Epithelial cell of prostate (primary cell): ENCODE measurements at regions not wholly inside any gene's neighbourhood (a gene's known extent, or its start where the extent isn't known, plus 50 kb on each side); places are given as distances from the start of the nearest gene placed in this dataset.
A peak's percentile ranks its signal among the peaks of the same experiment; 100 is the strongest.

Source experiments
- DNase-seq: peaks from one replicate; pipeline ENCODE4 v3.0.0-alpha.2; 2011; ENCODE audit warnings: low read depth, low spot score
- H3K27ac ChIP-seq: fragments of 450-650 bp; 2 replicates; pipeline ENCODE4 v1.5.1; 2017; ENCODE audit warnings: mild to moderate bottlenecking

DNA sequence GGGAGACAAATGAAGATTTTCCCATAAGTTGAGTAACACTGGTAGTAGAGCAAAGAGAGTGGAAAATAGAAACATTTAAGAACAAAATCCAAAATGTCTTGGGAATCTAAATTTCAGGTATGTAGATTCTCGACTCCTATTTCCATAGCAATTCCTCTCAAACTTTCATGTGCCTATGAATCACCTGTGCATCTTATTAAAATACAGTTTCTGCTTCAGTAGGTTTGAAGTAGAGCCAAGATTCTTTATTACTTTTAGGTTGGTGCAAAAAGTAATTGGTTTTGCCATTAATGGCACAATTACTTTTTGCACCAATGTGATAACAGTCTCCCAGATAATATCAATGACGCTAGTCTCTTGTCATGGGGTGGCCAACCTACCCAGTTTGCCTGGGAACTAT, 115.3 kb upstream of the SLC5A12 start:
- no peak overlapping the region for H3K27ac ChIP-seq
- no peak for DNase-seq

GRCh38 chr11:26839911-26840698, 118.2 kb upstream of the SLC5A12 start:
- no peak for DNase-seq
- H3K27ac ChIP-seq = no peak overlapping the region

- peak; percentile 29 for DNase-seq
- peak overlapping the region; percentile 39 for H3K27ac ChIP-seq
Observed at GRCh38 chr11:26841818-26842473, 120.1 kb upstream of the SLC5A12 start.

GRCh38 chr11:26842478-26843282, 120.8 kb upstream of the SLC5A12 start:
- DNase-seq = no peak
- peak overlapping the region; percentile 39 for H3K27ac ChIP-seq

DNA sequence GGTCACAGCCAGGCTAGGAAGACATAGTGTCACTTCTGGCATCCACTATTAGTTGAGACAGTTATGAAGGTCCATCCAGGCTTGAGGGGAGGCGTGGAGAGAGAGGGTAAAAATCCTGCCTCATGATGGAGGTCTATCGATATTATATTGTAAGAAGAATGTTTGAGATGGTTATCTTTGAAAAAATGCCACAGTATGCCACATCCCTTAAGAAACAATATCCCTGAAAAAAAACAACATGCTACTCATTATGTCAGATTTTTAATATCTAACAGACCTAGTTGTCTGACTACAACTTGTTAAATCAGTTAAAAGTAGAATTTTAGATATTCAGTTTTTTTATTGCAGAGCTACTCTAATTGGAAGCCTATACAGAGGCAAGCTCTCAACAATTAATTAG, 121.7 kb upstream of the SLC5A12 start:
- no peak overlapping the region for H3K27ac ChIP-seq
- DNase-seq = no peak

DNA sequence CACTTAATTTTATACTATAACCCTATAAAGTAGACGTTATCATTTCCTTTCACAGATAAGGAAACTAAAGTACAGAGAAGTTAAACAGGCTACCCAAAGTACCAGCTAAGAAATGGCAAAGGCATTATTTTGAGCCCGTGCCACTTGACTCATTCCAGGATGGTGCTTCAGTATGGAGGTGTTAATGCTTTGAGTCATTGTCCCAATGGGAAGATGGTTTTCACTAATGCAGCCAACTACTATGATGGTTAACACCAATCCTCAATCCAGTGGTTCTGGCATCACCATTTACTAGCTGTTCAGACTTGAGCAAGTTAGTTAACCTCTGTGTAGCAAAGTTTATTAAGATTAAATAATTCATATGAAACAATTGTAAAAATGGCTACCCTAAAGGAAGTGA, 123.1 kb upstream of the SLC5A12 start:
- H3K27ac ChIP-seq = no peak overlapping the region
- no peak for DNase-seq

GRCh38 chr11:26846227-26846626, 124.4 kb upstream of the SLC5A12 start:
- DNase-seq = no peak
- H3K27ac ChIP-seq = no peak overlapping the region

- no peak for DNase-seq
- no peak overlapping the region for H3K27ac ChIP-seq
Observed at GRCh38 chr11:26847459-26847858, 125.6 kb upstream of the SLC5A12 start.

DNA sequence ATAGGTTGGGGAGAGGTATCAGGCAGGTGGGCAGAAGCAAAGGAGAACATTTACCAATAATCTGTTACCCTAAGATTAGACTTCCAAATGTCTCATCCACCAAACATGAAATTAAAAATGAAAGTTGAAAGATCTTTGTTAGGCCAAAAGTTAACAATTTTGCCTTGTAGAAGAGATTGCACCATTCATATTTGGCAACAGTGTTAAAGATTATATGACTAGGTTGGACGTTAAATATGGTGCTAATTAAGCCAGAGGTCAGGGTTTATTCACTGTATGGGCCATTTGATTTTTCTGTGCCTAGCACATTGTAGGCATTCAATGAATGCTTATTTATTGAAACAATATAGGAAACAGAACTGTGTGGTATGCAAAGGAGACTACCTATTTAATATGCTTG, 126.1 kb upstream of the SLC5A12 start:
- DNase-seq = no peak
- no peak overlapping the region for H3K27ac ChIP-seq

DNA sequence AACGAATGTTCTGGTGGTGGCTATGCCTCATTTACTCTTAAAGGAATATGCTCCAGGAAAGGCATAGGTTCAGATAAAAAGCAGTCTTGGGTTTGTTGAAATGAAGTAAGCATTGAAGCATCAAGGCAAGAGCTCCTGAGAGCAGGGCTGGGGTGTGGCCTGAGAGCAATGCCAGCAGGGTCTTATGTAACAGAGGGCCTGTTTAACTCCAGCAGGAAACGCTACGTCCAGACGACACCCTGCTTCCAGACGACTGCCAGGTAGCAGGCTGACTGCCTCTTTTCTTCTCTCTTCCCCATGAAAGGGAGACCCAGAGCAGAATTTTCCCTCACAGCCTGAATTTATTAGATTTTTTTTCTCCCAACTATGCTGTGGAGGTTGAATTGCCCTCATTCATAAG, 127.2 kb upstream of the SLC5A12 start:
- DNase-seq = no peak
- H3K27ac ChIP-seq = no peak overlapping the region

DNA sequence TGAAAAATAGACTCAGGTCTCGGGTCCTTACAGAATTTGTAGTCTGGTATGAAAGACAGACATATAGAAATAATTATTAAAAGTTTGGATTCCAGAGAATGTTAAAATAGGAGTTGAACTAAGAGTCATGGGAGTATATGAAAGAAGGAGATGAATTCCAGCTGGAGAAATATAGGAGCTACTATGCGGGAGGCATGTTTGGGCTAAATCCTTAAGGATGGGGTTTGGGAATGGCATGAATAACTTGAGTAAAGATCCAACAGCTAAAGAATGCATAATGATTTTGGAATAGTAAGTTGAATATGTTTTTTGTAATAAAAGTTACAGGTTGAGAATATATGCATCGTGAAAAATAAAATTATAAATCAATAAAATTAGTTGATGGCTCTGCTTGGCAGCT, 129.4 kb upstream of the SLC5A12 start:
- DNase-seq = no peak
- no peak overlapping the region for H3K27ac ChIP-seq

DNA sequence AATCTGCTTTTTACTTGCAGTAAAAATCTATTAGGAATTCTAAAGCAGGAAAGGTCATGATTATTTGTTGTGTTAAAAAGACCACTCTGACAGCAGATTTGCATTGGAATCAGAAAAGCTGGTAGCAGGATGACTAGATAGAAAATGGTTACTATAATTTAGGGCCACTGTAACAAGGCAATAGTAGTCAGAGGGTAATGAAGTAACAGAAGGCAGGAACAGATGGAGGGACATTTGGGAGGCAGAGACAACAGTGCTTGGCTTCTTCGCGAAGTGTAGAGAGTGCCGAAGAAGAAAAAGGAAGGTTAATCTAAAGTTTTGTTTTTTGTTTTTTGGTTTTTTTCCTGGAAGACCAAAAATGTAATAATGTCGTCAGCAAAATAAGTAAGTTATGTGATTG, 129.8 kb upstream of the SLC5A12 start:
- H3K27ac ChIP-seq = no peak overlapping the region
- no peak for DNase-seq

- DNase-seq = no peak
- no peak overlapping the region for H3K27ac ChIP-seq
Observed at GRCh38 chr11:26858098-26858497, 135.8 kb upstream of the FIBIN start.

- no peak for DNase-seq
- no peak overlapping the region for H3K27ac ChIP-seq
Observed at GRCh38 chr11:26859416-26859815, 134.5 kb upstream of the FIBIN start.

DNA sequence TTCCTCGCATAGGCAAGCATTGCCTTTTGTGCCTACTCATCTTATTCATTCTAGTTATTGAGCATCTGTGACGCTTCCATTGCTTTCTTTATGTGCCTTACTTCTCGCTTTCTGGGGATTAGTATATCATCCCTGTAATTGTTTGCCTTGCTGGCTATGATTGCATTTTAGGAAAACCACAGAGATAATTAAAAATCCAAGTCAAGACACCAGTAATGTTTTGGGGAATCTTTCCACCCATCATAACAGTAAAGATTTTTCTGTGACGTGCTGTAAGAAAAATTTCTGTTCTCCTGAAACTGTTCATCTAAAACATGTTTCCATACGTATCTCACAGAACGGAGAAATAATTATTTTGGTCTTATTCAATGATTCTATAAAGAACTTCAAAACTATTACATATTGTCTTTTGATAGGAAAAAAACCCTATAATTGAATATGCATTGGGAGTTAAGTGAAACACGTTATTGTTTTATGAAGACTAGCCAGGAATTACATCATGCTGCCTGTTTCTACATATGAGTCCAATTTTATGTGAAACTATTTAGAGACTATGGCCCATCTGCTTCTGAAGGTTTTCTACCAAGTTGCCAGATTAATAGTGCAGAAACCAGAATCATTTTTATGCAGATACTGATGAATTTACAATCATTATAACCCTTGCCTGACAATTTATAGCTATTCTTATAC, 133.7 kb upstream of the FIBIN start:
- no peak for DNase-seq

DNA sequence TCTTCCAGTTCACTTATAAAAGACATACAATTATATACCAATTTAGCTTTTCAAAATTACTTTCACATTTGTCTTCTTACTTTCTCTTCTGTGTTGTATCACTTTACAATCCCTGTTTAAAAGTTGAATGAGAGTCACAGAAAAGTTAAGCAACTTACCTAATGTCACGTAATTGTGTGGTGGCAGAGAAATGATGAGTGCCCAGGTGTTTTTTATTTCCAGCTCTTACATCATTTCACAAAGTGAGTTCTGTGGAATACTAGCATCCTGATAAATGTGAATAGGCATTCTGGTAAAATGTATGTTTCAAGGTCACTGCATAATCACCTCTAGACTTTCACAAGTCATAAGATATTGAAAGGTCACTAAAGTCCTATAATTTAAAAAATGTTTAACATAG, 133.0 kb upstream of the FIBIN start:
- H3K27ac ChIP-seq = no peak overlapping the region
- DNase-seq = no peak

More for the DNA sequence above, 133.7 kb upstream of the FIBIN start:
- H3K27ac ChIP-seq = no peak overlapping the region

DNA sequence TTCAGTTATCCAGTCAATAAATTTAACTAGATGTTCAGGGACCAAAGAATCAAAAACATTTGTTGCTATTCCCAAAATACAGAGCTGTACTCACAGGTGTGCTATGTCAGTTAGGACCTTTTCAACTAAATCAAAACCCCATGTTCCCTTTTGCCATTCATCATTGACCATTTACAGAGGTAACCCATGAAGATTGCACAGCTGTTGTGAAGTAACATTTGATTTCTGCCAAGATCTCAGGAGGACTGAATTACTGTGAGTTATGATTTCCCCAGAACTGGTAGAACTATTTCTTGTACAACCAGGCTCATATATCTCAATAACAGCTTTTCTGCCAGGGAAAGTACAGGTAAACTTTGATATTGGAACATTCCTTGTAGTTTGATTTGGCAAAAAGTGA, 131.1 kb upstream of the FIBIN start:
- no peak overlapping the region for H3K27ac ChIP-seq
- DNase-seq = no peak

DNA sequence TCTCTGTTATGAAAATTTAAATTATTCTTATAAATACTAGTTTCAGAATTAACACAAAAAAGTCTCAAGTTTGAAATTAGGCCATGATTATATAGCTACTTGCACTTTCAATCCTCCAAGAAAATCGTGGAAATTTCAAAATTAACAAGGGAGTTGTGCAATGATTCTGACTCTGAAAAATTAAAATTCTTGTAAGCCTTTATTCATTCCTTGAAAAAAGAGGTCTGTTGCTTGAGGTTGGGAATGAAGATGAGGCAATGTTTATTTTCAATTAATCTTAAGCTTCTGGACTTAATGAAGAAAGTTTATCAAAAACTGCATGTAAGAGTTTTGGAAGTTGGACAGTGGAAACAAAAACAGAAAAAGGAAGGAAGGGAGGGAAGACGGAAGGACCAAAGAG, 128.2 kb upstream of the FIBIN start:
- no peak overlapping the region for H3K27ac ChIP-seq
- no peak for DNase-seq

DNA sequence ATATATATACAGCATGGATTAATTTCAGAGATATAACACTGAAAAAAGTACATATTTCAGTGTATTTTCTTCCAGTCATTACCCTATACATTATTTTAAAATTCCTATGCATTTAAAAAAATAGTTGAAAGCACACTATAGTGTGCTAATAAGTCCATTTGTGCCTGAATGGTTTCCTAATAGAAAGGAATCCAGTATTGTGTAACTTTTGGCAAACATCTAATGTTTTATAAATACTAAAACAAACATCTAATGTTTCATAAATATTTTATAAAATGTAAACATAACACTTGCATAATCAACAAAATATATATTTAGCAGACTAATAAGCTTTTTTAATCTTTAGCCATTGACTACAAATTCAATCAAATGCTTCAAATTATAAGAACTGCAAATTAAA, 126.6 kb upstream of the FIBIN start:
- H3K27ac ChIP-seq = no peak overlapping the region
- no peak for DNase-seq

- DNase-seq = no peak
- H3K27ac ChIP-seq = no peak overlapping the region
Observed at GRCh38 chr11:26878959-26879581, 114.8 kb upstream of the FIBIN start.
